Spleen (tissue), 7 donors: ENCODE measurements at regions not wholly inside any gene's neighbourhood (a gene's known extent, or its start where the extent isn't known, plus 50 kb on each side); places are given as distances from the start of the nearest gene placed in this dataset.

ENCODE experiments used
- POLR2A ChIP-seq, 3 donors: fragments of 450-650 bp; IDR thresholded peaks; one replicate each; pipeline ENCODE4 v1.5.1; 2017; ENCODE audit warnings: antibody characterized with exemption in 3 of 3, mild to moderate bottlenecking in 1 of 3
- TF ChIP-seq, protein P1 (sequence below), 11 experiments: fragments of 200-600 bp in 7 of 11; fragments of 450-650 bp in 4 of 11; sonication (generic) in 4 of 11; IDR thresholded peaks in 8 of 11; conservative IDR thresholded peaks in 3 of 11; 1 replicate in 7 of 11; 2 replicates in 4 of 11; pipeline versions ENCODE4 v1.4.0 to v1.8.0; 2016 to 2021; ENCODE audit warnings: antibody characterized with exemption in 11 of 11, inconsistent platforms in 4 of 11, mild to moderate bottlenecking in 1 of 11
- donor health status: DM: no; HTN: no; CAD: no; lungs with moderate emphysema.
- donor health status: DM: no; HTN: no; CAD: no.
- donor health status: DM: no; HTN: no; CAD: no.

DNA sequence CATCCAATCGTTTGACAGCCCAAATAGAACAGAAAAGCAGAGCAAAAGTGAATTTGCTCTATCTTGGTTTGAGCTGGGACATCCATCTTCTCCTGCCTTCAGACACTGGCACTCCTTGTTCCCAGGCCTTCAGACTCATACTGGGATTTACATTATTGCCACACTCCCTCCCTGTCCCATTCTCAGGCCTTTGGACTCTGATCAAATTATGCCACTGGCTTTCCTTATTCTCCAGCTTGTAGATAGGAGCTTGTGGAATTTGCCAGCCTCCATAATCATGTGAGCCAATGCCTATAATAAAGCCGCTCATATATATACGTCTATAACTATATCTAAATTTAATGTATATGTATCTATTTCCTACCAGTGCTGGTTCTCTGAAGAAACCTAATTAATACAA, 568.3 kb upstream of the KIRREL3 start:
- TF ChIP-seq, protein P1, sequence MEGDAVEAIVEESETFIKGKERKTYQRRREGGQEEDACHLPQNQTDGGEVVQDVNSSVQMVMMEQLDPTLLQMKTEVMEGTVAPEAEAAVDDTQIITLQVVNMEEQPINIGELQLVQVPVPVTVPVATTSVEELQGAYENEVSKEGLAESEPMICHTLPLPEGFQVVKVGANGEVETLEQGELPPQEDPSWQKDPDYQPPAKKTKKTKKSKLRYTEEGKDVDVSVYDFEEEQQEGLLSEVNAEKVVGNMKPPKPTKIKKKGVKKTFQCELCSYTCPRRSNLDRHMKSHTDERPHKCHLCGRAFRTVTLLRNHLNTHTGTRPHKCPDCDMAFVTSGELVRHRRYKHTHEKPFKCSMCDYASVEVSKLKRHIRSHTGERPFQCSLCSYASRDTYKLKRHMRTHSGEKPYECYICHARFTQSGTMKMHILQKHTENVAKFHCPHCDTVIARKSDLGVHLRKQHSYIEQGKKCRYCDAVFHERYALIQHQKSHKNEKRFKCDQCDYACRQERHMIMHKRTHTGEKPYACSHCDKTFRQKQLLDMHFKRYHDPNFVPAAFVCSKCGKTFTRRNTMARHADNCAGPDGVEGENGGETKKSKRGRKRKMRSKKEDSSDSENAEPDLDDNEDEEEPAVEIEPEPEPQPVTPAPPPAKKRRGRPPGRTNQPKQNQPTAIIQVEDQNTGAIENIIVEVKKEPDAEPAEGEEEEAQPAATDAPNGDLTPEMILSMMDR (IDR thresholded peaks at IDR 0.05 in 8 of 11, conservative IDR thresholded peaks at IDR 0.05 in 3 of 11), result no peak
- no peak for TF ChIP-seq POLR2A (IDR thresholded peaks at IDR 0.05)
